GM12878 (cell line): ENCODE measurements at regions not wholly inside any gene's neighbourhood (a gene's known extent, or its start where the extent isn't known, plus 50 kb on each side); places are given as distances from the start of the nearest gene placed in this dataset.

Experiments
- ATAC-seq: fragments of 200-7000 bp; cut with Tn5 transposase; 3 replicates; pipeline ENCODE4 v1.9.1; 2020; ENCODE audit warnings: mild to moderate bottlenecking, moderate library complexity
- BruUV-seq: library from RNA; stranded (reverse); fragments of 400-500 nt; replicated peaks from 2 replicates; lab custom pipeline; 2021; lab: Mats Ljungman, UMichigan
- CTCF ChIA-PET: fragments of 300-600 bp; sonication (Branson Sonifier 250); formaldehyde crosslinking; extraction: SDS; loops from one replicate; lab custom pipeline; 2021; ENCODE audit warnings: inconsistent platforms; lab: Yijun Ruan, JAX
- POLR2A ChIA-PET: fragments of 350-600 bp; formaldehyde crosslinking; extraction: SDS; loops from one replicate; lab custom pipeline; 2021; ENCODE audit warnings: inconsistent platforms; lab: Charles Lee
- RAD21 ChIA-PET: fragments of 300-600 bp; sonication (Branson Sonifier 250); formaldehyde crosslinking; loops from one replicate; lab custom pipeline; 2023; ENCODE audit warnings: antibody characterized with exemption; ENCODE audit not compliant: unreplicated experiment; lab: Charles Lee
- SMC1A ChIA-PET: fragments of 300-600 bp; sonication (Branson Sonifier 250); formaldehyde crosslinking; loops from one replicate; lab custom pipeline; 2023; ENCODE audit not compliant: unreplicated experiment, uncharacterized antibody; lab: Charles Lee
- DNase-seq: peaks from one replicate; pipeline ENCODE4 v3.0.0-alpha.2; 2011; ENCODE audit warnings: low read depth, low spot score
- FAIRE-seq: peaks from 3 replicates; lab custom pipeline; 2011; peaks lifted over from hg19 to GRCh38; lab: Jason Lieb, UNC
- H2AFZ ChIP-seq: 2 replicates; pipeline ENCODE4 v1.6.0; 2011; ENCODE audit warnings: low read depth, low read length, control low read depth; ENCODE audit not compliant: control insufficient read depth
- H3K27ac ChIP-seq: 2 replicates; pipeline ENCODE4 v1.5.1; 2011; ENCODE audit warnings: control low read depth; ENCODE audit not compliant: control insufficient read depth, insufficient read depth
- H3K27me3 ChIP-seq, 2 experiments: replicated peaks in 1 of 2; 2 replicates each; pipeline versions ENCODE4 v1.6.0 to v1.6.1; 2011; ENCODE audit warnings: low read length in 1 of 2; ENCODE audit not compliant: control insufficient read depth in 2 of 2, insufficient read depth in 2 of 2
- H3K36me3 ChIP-seq, 2 experiments: 2 replicates each; pipeline ENCODE4 v1.5.1; 2011; ENCODE audit warnings: low read length in 1 of 2; ENCODE audit not compliant: control insufficient read depth in 2 of 2, insufficient read depth in 2 of 2
- H3K4me1 ChIP-seq: 2 replicates; pipeline ENCODE4 v1.6.1; 2011; ENCODE audit warnings: mild to moderate bottlenecking, low read length, moderate library complexity, mixed read lengths; ENCODE audit not compliant: control insufficient read depth, insufficient read depth
- H3K4me2 ChIP-seq: 2 replicates; pipeline ENCODE4 v1.6.0; 2011; ENCODE audit warnings: control low read depth; ENCODE audit not compliant: control insufficient read depth, insufficient read depth
- H3K4me3 ChIP-seq: fragments of 200-600 bp; sonication (generic); 2 replicates; pipeline ENCODE4 v1.5.1; 2016
- H3K79me2 ChIP-seq: 2 replicates; pipeline ENCODE4 v1.6.0; 2011; ENCODE audit warnings: low read length; ENCODE audit not compliant: control insufficient read depth, insufficient read depth
- H3K9ac ChIP-seq: 2 replicates; pipeline ENCODE4 v1.8.0; 2011; ENCODE audit warnings: low read length, control low read depth, mixed read lengths; ENCODE audit not compliant: control insufficient read depth, insufficient read depth
- H3K9me3 ChIP-seq: replicated peaks from 3 replicates; pipeline ENCODE4 v1.5.1; 2011; ENCODE audit warnings: mild to moderate bottlenecking, low read length; ENCODE audit not compliant: control insufficient read depth, insufficient read depth
- H4K20me1 ChIP-seq: 2 replicates; pipeline ENCODE4 v1.6.0; 2011; ENCODE audit not compliant: control insufficient read depth, insufficient read depth
- CREB1 ChIP-seq: IDR thresholded peaks from 2 replicates; pipeline ENCODE4 v1.6.1; 2012; ENCODE audit warnings: low read depth, mild to moderate bottlenecking, inconsistent platforms
- USF1 ChIP-seq: IDR thresholded peaks from 2 replicates; pipeline ENCODE4 v1.6.1; 2011; ENCODE audit warnings: borderline replicate concordance, low read depth, mild to moderate bottlenecking, moderate library complexity, mixed read lengths, low read length; ENCODE audit not compliant: insufficient read depth; ENCODE audit errors: extremely low read length
- ZBTB11 ChIP-seq: fragments of 450-650 bp; formaldehyde crosslinking; IDR thresholded peaks from 2 replicates; pipeline ENCODE4 v1.5.0; 2022; ENCODE audit warnings: mild to moderate bottlenecking, missing genetic modification characterization
- ZSCAN29 ChIP-seq: fragments of 450-650 bp; IDR thresholded peaks from 2 replicates; pipeline ENCODE4 v1.6.1; 2017; ENCODE audit warnings: mild to moderate bottlenecking, moderate library complexity
- WGBS: methylation state at CpG from one replicate; pipeline ENCODE4 v1.1.6; 2016; ENCODE audit warnings: low lambda C conversion rate; ENCODE audit not compliant: insufficient replicate concordance, insufficient coverage; ENCODE audit errors: missing lambda C conversion rate; 5-methylcytosine and 5-hydroxymethylcytosine counted together
- in situ Hi-C: fragments of 300-500 bp; cut with MboI; formaldehyde crosslinking; loops from 9 replicates; pipeline ENCODE4 v1.14.3; 2018; ENCODE audit warnings: mixed read lengths
- intact Hi-C: fragments of 100-400 bp; cut with micrococcal nuclease; formaldehyde crosslinking; loops from one replicate; pipeline ENCODE4 v1.14.2; 2022; ENCODE audit not compliant: unreplicated experiment

- TF ChIP-seq ZBTB11 (CRISPR knock-in tag) (no peak), USF1 (no peak)
These were observed 692.5 kb downstream of the TOX3 start (continued) for GRCh38 chr16:51854401-51854951.

- ChIA-PET SMC1A (no interaction called here), RAD21 (no interaction called here), POLR2A (no interaction called here)
- no peak for DNase-seq
- Histone ChIP-seq H3K4me3 (no peak overlapping the region), H4K20me1 (no peaks in the 10 kb centered on the region), H3K4me1 (no peaks in the 10 kb centered on the region), H3K79me2 (no peaks in the 10 kb centered on the region), H3K4me2 (no peak overlapping the region)
- no TSS peak for BruUV-seq
- 35% methylated on average over 1 of the region's 1 CpG for WGBS
- TF ChIP-seq ZSCAN29 (no peak), CREB1 (no peak)
- TF ChIP-seq, all 136 proteins: peak for 0
- Histone ChIP-seq H3K36me3 (no peaks in the 10 kb centered on the region), H2AFZ (no peak overlapping the region), H3K9ac (no peak overlapping the region), H3K9me3 (no peaks in the 10 kb centered on the region), H3K27ac (no peak overlapping the region), H3K27me3 (no peaks in the 10 kb centered on the region)
- no peak for ATAC-seq
- no peak for FAIRE-seq
- CTCF ChIA-PET = interaction anchor here (0.9 kb wide), 1 partner anchor 12 kb away, joined by 3 read pairs; no protein-coding TSS in a partner anchor
- in situ Hi-C loops (no loop called here), intact Hi-C loops (no loop called here)
These were observed 693.4 kb downstream of the TOX3 start for GRCh38 chr16:51853586-51853985.
